ENCODE measurements at regions not wholly inside any gene's neighbourhood (a gene's known extent, or its start where the extent isn't known, plus 50 kb on each side); places are given as distances from the start of the nearest gene placed in this dataset.

DNA sequence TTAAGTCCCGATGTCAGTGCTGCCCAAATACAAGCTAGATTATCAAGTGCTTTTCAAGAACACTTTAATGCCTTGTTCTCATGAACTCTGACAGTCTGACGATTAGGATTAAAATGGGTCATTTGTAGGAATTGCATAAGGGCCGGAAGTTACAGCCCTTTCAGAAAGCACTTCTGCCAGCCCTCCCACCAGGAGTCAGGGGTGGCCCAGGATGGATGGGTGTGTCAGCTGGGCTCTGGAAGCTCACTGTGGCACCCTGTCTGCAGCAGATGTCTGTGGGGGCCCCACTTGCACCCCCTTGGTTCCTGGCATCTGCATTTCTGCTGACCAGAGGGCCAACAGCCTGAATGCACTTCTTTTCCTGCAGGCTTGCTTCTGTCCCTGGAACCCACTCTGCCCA, 712.7 kb downstream of the UQCRFS1 start:
- TF ChIP-seq, protein P1, sequence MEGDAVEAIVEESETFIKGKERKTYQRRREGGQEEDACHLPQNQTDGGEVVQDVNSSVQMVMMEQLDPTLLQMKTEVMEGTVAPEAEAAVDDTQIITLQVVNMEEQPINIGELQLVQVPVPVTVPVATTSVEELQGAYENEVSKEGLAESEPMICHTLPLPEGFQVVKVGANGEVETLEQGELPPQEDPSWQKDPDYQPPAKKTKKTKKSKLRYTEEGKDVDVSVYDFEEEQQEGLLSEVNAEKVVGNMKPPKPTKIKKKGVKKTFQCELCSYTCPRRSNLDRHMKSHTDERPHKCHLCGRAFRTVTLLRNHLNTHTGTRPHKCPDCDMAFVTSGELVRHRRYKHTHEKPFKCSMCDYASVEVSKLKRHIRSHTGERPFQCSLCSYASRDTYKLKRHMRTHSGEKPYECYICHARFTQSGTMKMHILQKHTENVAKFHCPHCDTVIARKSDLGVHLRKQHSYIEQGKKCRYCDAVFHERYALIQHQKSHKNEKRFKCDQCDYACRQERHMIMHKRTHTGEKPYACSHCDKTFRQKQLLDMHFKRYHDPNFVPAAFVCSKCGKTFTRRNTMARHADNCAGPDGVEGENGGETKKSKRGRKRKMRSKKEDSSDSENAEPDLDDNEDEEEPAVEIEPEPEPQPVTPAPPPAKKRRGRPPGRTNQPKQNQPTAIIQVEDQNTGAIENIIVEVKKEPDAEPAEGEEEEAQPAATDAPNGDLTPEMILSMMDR (conservative IDR thresholded peaks at IDR 0.05; ENCODE audit: low read depth, low read length), result no peak
- TF ChIP-seq EZH2 (IDR thresholded peaks at IDR 0.05; ENCODE audit: borderline replicate concordance, low read depth, low read length, poor library complexity, severe bottlenecking), result no peak
